Caco-2 (cell line): ENCODE measurements at regions not wholly inside any gene's neighbourhood (a gene's known extent, or its start where the extent isn't known, plus 50 kb on each side); places are given as distances from the start of the nearest gene placed in this dataset.

Source experiments
- BruUV-seq: library from RNA; stranded (reverse); fragments of 400-500 nt; replicated peaks from 2 replicates; lab custom pipeline; 2021; lab: Mats Ljungman, UMichigan
- CTCF ChIA-PET: fragments of 300-600 bp; sonication (Branson Sonifier 250); formaldehyde crosslinking; loops from one replicate; lab custom pipeline; 2022; ENCODE audit warnings: antibody characterized with exemption; lab: Charles Lee
- POLR2A ChIA-PET: fragments of 300-600 bp; sonication (Branson Sonifier 250); formaldehyde crosslinking; loops from one replicate; lab custom pipeline; 2022; ENCODE audit warnings: antibody characterized with exemption; lab: Charles Lee
- DNase-seq, 2 experiments: peaks; one replicate each; pipeline versions ENCODE4 v3.0.0 to v3.0.0-alpha.2; 2020 to 2022
- H3K27me3 ChIP-seq: replicated peaks from 2 replicates; pipeline ENCODE4 v1.6.0; 2011; ENCODE audit warnings: low read length; ENCODE audit not compliant: control insufficient read depth, insufficient read depth
- H3K36me3 ChIP-seq: 2 replicates; pipeline ENCODE4 v1.5.1; 2011; ENCODE audit warnings: low read length; ENCODE audit not compliant: control insufficient read depth, insufficient read depth
- H3K4me1 ChIP-seq: fragments of 250-450 bp; sonication (Bioruptor Pico); 2 replicates; pipeline ENCODE4 v1.5.1; 2020; ENCODE audit warnings: mild to moderate bottlenecking
- H3K4me3 ChIP-seq: 2 replicates; pipeline ENCODE4 v1.5.1; 2011; ENCODE audit warnings: low read depth, mild to moderate bottlenecking, control low read depth, low read length
- H3K9me3 ChIP-seq: fragments of 250-450 bp; sonication (Bioruptor Pico); 2 replicates; pipeline ENCODE4 v1.5.1; 2020; ENCODE audit warnings: mild to moderate bottlenecking, moderate library complexity
- H3K27ac Mint-ChIP-seq: one replicate; pipeline ENCODE4 v1.8.0; 2022; ENCODE audit warnings: mixed read lengths; ENCODE audit not compliant: unreplicated experiment
- H3K27me3 Mint-ChIP-seq: one replicate; pipeline ENCODE4 v1.8.0; 2022; ENCODE audit warnings: mixed read lengths; ENCODE audit not compliant: insufficient read depth, unreplicated experiment
- H3K36me3 Mint-ChIP-seq: one replicate; pipeline ENCODE4 v1.8.0; 2022; ENCODE audit warnings: mild to moderate bottlenecking, mixed read lengths; ENCODE audit not compliant: insufficient read depth, unreplicated experiment
- H3K4me1 Mint-ChIP-seq: one replicate; pipeline ENCODE4 v1.8.0; 2022; ENCODE audit warnings: low read depth, mixed read lengths; ENCODE audit not compliant: unreplicated experiment
- H3K4me3 Mint-ChIP-seq: one replicate; pipeline ENCODE4 v1.8.0; 2022; ENCODE audit warnings: mild to moderate bottlenecking, moderate library complexity, mixed read lengths; ENCODE audit not compliant: unreplicated experiment
- H3K9me3 Mint-ChIP-seq: one replicate; pipeline ENCODE4 v1.8.0; 2022; ENCODE audit warnings: mixed read lengths; ENCODE audit not compliant: unreplicated experiment
- intact Hi-C: fragments of 100-400 bp; cut with micrococcal nuclease; formaldehyde crosslinking; loops from one replicate; pipeline ENCODE4 v1.10.0; 2022; ENCODE audit not compliant: unreplicated experiment
- TF ChIP-seq, protein P1 (sequence below), 2 experiments: fragments of 200-600 bp in 1 of 2; IDR thresholded peaks; 1 replicate in 1 of 2; 2 replicates in 1 of 2; pipeline versions ENCODE4 v1.5.1 to v1.8.0; 2011 to 2022; ENCODE audit warnings: antibody characterized with exemption in 1 of 2, control low read depth in 1 of 2, inconsistent platforms in 1 of 2, low read depth in 1 of 2, low read length in 1 of 2, mild to moderate bottlenecking in 1 of 2, moderate library complexity in 1 of 2; ENCODE audit not compliant: insufficient read depth in 1 of 2, severe bottlenecking in 1 of 2, unreplicated experiment in 1 of 2

DNA sequence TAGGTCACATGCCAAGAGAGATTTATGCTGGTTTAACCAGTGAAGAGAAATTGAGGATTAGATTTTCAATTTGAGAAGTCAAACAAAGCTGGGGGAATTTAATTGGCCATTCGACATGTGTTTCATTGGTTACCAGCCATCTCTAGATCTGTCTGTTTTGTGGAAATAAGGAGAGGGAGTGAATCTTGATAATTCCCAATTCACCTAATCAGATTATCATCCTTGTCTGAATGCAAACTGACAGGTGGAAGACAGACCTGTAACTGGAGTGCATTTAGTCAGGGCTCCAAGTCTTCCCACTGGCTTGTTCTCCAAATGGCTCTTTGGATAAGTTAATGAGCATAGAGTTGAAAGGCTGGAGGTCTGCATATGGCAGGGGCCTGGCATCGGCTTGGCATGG is 1049.3 kb downstream of the NTRK3 start:
- Histone ChIP-seq H3K27me3 (no peaks in the 10 kb centered on the region), H3K36me3 (no peaks in the 10 kb centered on the region), H3K4me3 (no peak overlapping the region), H3K9me3 (no peaks in the 10 kb centered on the region), H3K4me1 (no peaks in the 10 kb centered on the region)
- no TSS peak for BruUV-seq
- H3K9me3 Mint-ChIP-seq: no peaks in the 10 kb centered on the region
- no peaks in the 10 kb centered on the region for H3K36me3 Mint-ChIP-seq
- POLR2A ChIA-PET: no interaction called here
- peaks cover 5% of the 10 kb centered on the region for H3K27me3 Mint-ChIP-seq
- intact Hi-C loops: no loop called here
- no peak overlapping the region for H3K4me3 Mint-ChIP-seq
- no peak overlapping the region for H3K27ac Mint-ChIP-seq
- no peaks in the 10 kb centered on the region for H3K4me1 Mint-ChIP-seq
- CTCF ChIA-PET: no interaction called here
- TF ChIP-seq, protein P1, sequence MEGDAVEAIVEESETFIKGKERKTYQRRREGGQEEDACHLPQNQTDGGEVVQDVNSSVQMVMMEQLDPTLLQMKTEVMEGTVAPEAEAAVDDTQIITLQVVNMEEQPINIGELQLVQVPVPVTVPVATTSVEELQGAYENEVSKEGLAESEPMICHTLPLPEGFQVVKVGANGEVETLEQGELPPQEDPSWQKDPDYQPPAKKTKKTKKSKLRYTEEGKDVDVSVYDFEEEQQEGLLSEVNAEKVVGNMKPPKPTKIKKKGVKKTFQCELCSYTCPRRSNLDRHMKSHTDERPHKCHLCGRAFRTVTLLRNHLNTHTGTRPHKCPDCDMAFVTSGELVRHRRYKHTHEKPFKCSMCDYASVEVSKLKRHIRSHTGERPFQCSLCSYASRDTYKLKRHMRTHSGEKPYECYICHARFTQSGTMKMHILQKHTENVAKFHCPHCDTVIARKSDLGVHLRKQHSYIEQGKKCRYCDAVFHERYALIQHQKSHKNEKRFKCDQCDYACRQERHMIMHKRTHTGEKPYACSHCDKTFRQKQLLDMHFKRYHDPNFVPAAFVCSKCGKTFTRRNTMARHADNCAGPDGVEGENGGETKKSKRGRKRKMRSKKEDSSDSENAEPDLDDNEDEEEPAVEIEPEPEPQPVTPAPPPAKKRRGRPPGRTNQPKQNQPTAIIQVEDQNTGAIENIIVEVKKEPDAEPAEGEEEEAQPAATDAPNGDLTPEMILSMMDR (IDR thresholded peaks at IDR 0.05; ENCODE audit: insufficient read depth in 1 of 2, low read depth in 1 of 2, low read length in 1 of 2, severe bottlenecking in 1 of 2, unreplicated experiment in 1 of 2): no peak
- DNase-seq: no peak

DNA sequence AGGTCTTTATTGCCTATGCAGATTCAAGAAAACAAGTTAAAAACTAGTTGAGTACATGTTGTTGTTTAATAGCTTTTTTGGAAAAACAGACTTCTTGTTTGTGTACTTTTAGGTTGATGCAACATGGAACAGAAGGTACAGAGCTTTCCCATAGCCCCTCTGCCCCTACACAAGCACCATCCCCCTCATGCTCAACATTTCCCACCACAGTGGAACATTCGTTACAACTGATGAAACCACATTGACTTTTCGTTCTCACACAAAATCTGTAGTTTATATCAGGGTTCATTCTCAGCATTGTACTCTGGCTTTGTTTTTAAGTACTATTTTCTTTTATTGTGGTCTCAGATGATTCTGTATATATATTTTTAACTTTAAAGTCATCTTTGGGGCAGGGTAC is 1054.6 kb downstream of the NTRK3 start:
- DNase-seq: no peak
- no peaks in the 10 kb centered on the region for H3K4me1 Mint-ChIP-seq
- Histone ChIP-seq H3K4me1 (no peaks in the 10 kb centered on the region), H3K4me3 (no peak overlapping the region), H3K36me3 (no peaks in the 10 kb centered on the region), H3K27me3 (no peaks in the 10 kb centered on the region), H3K9me3 (no peaks in the 10 kb centered on the region)
- TF ChIP-seq, protein P1 (IDR thresholded peaks at IDR 0.05; ENCODE audit: insufficient read depth in 1 of 2, low read depth in 1 of 2, low read length in 1 of 2, severe bottlenecking in 1 of 2, unreplicated experiment in 1 of 2): no peak
- no peak overlapping the region for H3K4me3 Mint-ChIP-seq
- POLR2A ChIA-PET: no interaction called here
- CTCF ChIA-PET: no interaction called here
- H3K27me3 Mint-ChIP-seq: peaks cover 6% of the 10 kb centered on the region
- no peaks in the 10 kb centered on the region for H3K36me3 Mint-ChIP-seq
- intact Hi-C loops: no loop called here
- no TSS peak for BruUV-seq
- no peaks in the 10 kb centered on the region for H3K9me3 Mint-ChIP-seq
- no peak overlapping the region for H3K27ac Mint-ChIP-seq

DNA sequence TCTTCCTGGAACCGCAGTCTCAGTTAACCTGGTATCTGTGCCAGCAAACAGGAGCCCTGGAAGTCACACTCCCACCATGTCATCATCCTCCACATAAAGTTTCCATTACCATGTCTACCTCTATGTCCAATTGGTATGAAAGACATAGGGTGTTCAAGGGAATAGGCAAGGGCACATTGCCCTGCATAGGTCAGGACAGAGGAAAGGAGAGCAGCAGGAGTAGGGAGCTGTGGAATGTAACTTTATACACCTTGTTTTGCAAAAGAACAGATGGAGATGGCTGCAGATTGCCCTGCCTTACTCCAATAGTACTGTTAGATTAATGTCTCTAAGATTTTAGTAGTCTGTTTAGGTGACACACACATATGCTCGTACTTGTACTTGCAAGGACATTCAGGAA is 1056.4 kb downstream of the NTRK3 start:
- DNase-seq: no peak
- Mint-ChIP-seq H3K36me3 (no peaks in the 10 kb centered on the region), H3K4me3 (no peak overlapping the region), H3K27ac (no peak overlapping the region), H3K9me3 (no peaks in the 10 kb centered on the region), H3K4me1 (no peaks in the 10 kb centered on the region), H3K27me3 (peaks cover 12% of the 10 kb centered on the region)
- ChIA-PET CTCF (no interaction called here), POLR2A (no interaction called here)
- TF ChIP-seq, protein P1 (IDR thresholded peaks at IDR 0.05; ENCODE audit: insufficient read depth in 1 of 2, low read depth in 1 of 2, low read length in 1 of 2, severe bottlenecking in 1 of 2, unreplicated experiment in 1 of 2): no peak
- Histone ChIP-seq H3K9me3 (no peaks in the 10 kb centered on the region), H3K4me1 (no peaks in the 10 kb centered on the region), H3K27me3 (no peaks in the 10 kb centered on the region), H3K36me3 (no peaks in the 10 kb centered on the region), H3K4me3 (no peak overlapping the region)
- intact Hi-C loops: no loop called here
- BruUV-seq: no TSS peak
